Spleen (tissue), 7 donors: ENCODE measurements at regions not wholly inside any gene's neighbourhood (a gene's known extent, or its start where the extent isn't known, plus 50 kb on each side); places are given as distances from the start of the nearest gene placed in this dataset.

ENCODE experiments used
- CTCF ChIP-seq, 11 experiments: fragments of 200-600 bp in 7 of 11; fragments of 450-650 bp in 4 of 11; sonication (generic) in 4 of 11; IDR thresholded peaks in 8 of 11; conservative IDR thresholded peaks in 3 of 11; 1 replicate in 7 of 11; 2 replicates in 4 of 11; pipeline versions ENCODE4 v1.4.0 to v1.8.0; 2016 to 2021; ENCODE audit warnings: antibody characterized with exemption in 11 of 11, inconsistent platforms in 4 of 11, mild to moderate bottlenecking in 1 of 11
- POLR2A ChIP-seq, 3 donors: fragments of 450-650 bp; IDR thresholded peaks; one replicate each; pipeline ENCODE4 v1.5.1; 2017; ENCODE audit warnings: antibody characterized with exemption in 3 of 3, mild to moderate bottlenecking in 1 of 3
- POLR2AphosphoS5 ChIP-seq, 3 donors: sonication (generic); formaldehyde crosslinking; IDR thresholded peaks; one replicate each; pipeline ENCODE4 v1.5.1; 2017; ENCODE audit warnings: antibody characterized with exemption in 3 of 3
- donor health status: DM: no; HTN: no; CAD: no; lungs with moderate emphysema.
- donor health status: DM: no; HTN: no; CAD: no.
- donor health status: DM: no; HTN: no; CAD: no.

- TF ChIP-seq CTCF (IDR thresholded peaks at IDR 0.05 in 8 of 11, conservative IDR thresholded peaks at IDR 0.05 in 3 of 11), result no peak
- no peak for TF ChIP-seq POLR2AphosphoS5 (IDR thresholded peaks at IDR 0.05)
- TF ChIP-seq POLR2A (IDR thresholded peaks at IDR 0.05), result no peak
These were observed 2823.7 kb upstream of the PCDH20 start for GRCh38 chr13:64239372-64239771.
